ENCODE measurements at regions not wholly inside any gene's neighbourhood (a gene's known extent, or its start where the extent isn't known, plus 50 kb on each side); places are given as distances from the start of the nearest gene placed in this dataset.
"Not testable (repeated sequence)": the region's sequence is repeated elsewhere in the genome, so short reads cannot be mapped to it uniquely, and the experiment has no call there.

DNA sequence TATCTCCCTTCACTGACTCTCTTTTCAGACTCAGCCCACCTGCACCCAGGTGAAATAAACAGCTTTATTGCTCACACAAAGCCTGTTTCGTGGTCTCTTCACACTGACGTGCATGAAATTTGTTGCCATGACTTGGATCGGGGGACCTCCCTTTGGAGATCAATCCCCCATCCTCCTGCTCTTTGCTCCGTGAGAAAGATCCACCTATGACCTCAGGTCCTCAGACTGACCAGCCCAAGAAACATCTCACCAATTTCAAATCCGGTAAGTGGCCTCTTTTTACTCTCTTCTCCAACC is 638.3 kb downstream of the UTRN start:
- not testable (repeated sequence) for TF ChIP-seq GABPA (IDR thresholded peaks at IDR 0.05 in 1 of 2, conservative IDR thresholded peaks at IDR 0.05 in 1 of 2); TAF1 (conservative IDR thresholded peaks at IDR 0.05); SP1 (IDR thresholded peaks at IDR 0.05)
- TF ChIP-seq, protein P1, sequence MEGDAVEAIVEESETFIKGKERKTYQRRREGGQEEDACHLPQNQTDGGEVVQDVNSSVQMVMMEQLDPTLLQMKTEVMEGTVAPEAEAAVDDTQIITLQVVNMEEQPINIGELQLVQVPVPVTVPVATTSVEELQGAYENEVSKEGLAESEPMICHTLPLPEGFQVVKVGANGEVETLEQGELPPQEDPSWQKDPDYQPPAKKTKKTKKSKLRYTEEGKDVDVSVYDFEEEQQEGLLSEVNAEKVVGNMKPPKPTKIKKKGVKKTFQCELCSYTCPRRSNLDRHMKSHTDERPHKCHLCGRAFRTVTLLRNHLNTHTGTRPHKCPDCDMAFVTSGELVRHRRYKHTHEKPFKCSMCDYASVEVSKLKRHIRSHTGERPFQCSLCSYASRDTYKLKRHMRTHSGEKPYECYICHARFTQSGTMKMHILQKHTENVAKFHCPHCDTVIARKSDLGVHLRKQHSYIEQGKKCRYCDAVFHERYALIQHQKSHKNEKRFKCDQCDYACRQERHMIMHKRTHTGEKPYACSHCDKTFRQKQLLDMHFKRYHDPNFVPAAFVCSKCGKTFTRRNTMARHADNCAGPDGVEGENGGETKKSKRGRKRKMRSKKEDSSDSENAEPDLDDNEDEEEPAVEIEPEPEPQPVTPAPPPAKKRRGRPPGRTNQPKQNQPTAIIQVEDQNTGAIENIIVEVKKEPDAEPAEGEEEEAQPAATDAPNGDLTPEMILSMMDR (IDR thresholded peaks at IDR 0.05; ENCODE audit: low read depth, low read length, missing input control), result not testable (repeated sequence)

All from liver (tissue), 3 donors.